Upper lobe of left lung (tissue), 6 donors: ENCODE measurements at regions not wholly inside any gene's neighbourhood (a gene's known extent, or its start where the extent isn't known, plus 50 kb on each side); places are given as distances from the start of the nearest gene placed in this dataset.

Source experiments
- ATAC-seq, 2 donors: fragments of 200-7000 bp; cut with Tn5 transposase; one replicate each; pipeline ENCODE4 v1.9.1; 2022; ENCODE audit warnings: mild to moderate bottlenecking in 2 of 2, moderate library complexity in 2 of 2; ENCODE audit not compliant: low FRiP score in 2 of 2
- DNase-seq, 2 donors: peaks; one replicate each; pipeline ENCODE4 v3.0.0-alpha.2; 2019 to 2020
- H3K27ac ChIP-seq, 4 donors: fragments of 200-600 bp; sonication (generic); one replicate each; pipeline ENCODE4 v1.5.1; 2016 to 2019
- H3K27me3 ChIP-seq, 4 donors: fragments of 200-600 bp; sonication (generic); one replicate each; pipeline ENCODE4 v1.5.1; 2017 to 2019
- H3K36me3 ChIP-seq, 4 donors: fragments of 200-600 bp; sonication (generic); one replicate each; pipeline ENCODE4 v1.5.1; 2016 to 2019
- H3K4me1 ChIP-seq, 4 donors: fragments of 200-600 bp; sonication (generic); one replicate each; pipeline ENCODE4 v1.5.1; 2018 to 2019
- H3K4me3 ChIP-seq, 4 donors: fragments of 200-600 bp; sonication (generic); one replicate each; pipeline ENCODE4 v1.5.1; 2017 to 2019; ENCODE audit warnings: mild to moderate bottlenecking in 2 of 4, moderate library complexity in 1 of 4
- H3K9me3 ChIP-seq, 4 donors: fragments of 200-600 bp; sonication (generic); one replicate each; pipeline ENCODE4 v1.5.1; 2018 to 2019
- CTCF ChIP-seq, 6 experiments: fragments of 450-650 bp in 4 of 6; fragments of 200-600 bp in 2 of 6; sonication (generic) in 2 of 6; IDR thresholded peaks; one replicate each; pipeline ENCODE4 v1.5.1; 2016 to 2019; ENCODE audit warnings: antibody characterized with exemption in 6 of 6
- EP300 ChIP-seq, 4 donors: sonication (generic); formaldehyde crosslinking; IDR thresholded peaks; one replicate each; pipeline ENCODE4 v1.5.1; 2017; ENCODE audit warnings: antibody characterized with exemption in 4 of 4, control low read depth in 2 of 4
- POLR2A ChIP-seq, 4 donors: fragments of 450-650 bp; IDR thresholded peaks; one replicate each; pipeline ENCODE4 v1.5.1; 2016 to 2017; ENCODE audit warnings: antibody characterized with exemption in 4 of 4, mild to moderate bottlenecking in 2 of 4
- POLR2AphosphoS5 ChIP-seq, 2 donors: sonication (generic); formaldehyde crosslinking; IDR thresholded peaks; one replicate each; pipeline ENCODE4 v1.5.1; 2017; ENCODE audit warnings: antibody characterized with exemption in 2 of 2
- WGBS, 2 donors: methylation state at CpG; one replicate each; pipeline ENCODE4 v1.1.5; 2017 to 2018; 5-methylcytosine and 5-hydroxymethylcytosine counted together
- donor health status: DM: no; HTN: no; CAD: no; lungs with moderate emphysema.
- donor health status: DM: no; HTN: yes; CAD: no; lungs with severe emphysema.

GRCh38 chr1:24996456-24996855, 66.4 kb upstream of the RUNX3 start:
- no peak for DNase-seq
- H3K27ac ChIP-seq = no peak overlapping the region
- TF ChIP-seq POLR2AphosphoS5 (IDR thresholded peaks at IDR 0.05) = no peak
- no peak for TF ChIP-seq EP300 (IDR thresholded peaks at IDR 0.05)
- no peak for TF ChIP-seq POLR2A (IDR thresholded peaks at IDR 0.05)
- no peak for TF ChIP-seq CTCF (IDR thresholded peaks at IDR 0.05)
- H3K9me3 ChIP-seq = peaks cover 0 to 4% (median 0%) of the 10 kb centered on the region in 4 donors
- no peaks in the 10 kb centered on the region for H3K4me1 ChIP-seq
- H3K4me3 ChIP-seq = no peak overlapping the region
- whole genome bisulfite sequencing, 2 donors = 75 to 89% methylated on average over 5 of the region's 5 CpGs
- H3K27me3 ChIP-seq = no peaks in the 10 kb centered on the region
- no peaks in the 10 kb centered on the region for H3K36me3 ChIP-seq
- no peak for ATAC-seq

- H3K27me3 ChIP-seq = no peaks in the 10 kb centered on the region
- H3K4me3 ChIP-seq = no peak overlapping the region
- ATAC-seq (peak in 1 of 2 donors; percentile 12), DNase-seq (no peak)
- no peak for TF ChIP-seq POLR2AphosphoS5 (IDR thresholded peaks at IDR 0.05)
- TF ChIP-seq EP300 (IDR thresholded peaks at IDR 0.05) = no peak
- TF ChIP-seq POLR2A (IDR thresholded peaks at IDR 0.05) = no peak
- H3K4me1 ChIP-seq = no peaks in the 10 kb centered on the region
- H3K27ac ChIP-seq = no peak overlapping the region
- no peaks in the 10 kb centered on the region for H3K36me3 ChIP-seq
- WGBS, 2 donors = 69 to 100% methylated on average over 2 to 3 of the region's 3 CpGs
- peaks cover 0 to 4% (median 0%) of the 10 kb centered on the region in 4 donors for H3K9me3 ChIP-seq
These were observed 65.6 kb upstream of the RUNX3 start for GRCh38 chr1:24995661-24996060.

- 91% methylated on average over 6 of the region's 6 CpGs; no CpG with 5 or more reads in 1 of the 2 donors for WGBS, 2 donors
- DNase-seq = no peak
- TF ChIP-seq CTCF (IDR thresholded peaks at IDR 0.05) = no peak
- TF ChIP-seq EP300 (IDR thresholded peaks at IDR 0.05) = no peak
- no peak for TF ChIP-seq POLR2AphosphoS5 (IDR thresholded peaks at IDR 0.05)
- TF ChIP-seq POLR2A (IDR thresholded peaks at IDR 0.05) = no peak
These were observed 65.1 kb upstream of the RUNX3 start for GRCh38 chr1:24995140-24995539.

GRCh38 chr1:24993871-24994580, 64.0 kb upstream of the RUNX3 start:
- no peaks in the 10 kb centered on the region for H3K27me3 ChIP-seq
- no peak overlapping the region for H3K4me3 ChIP-seq
- H3K27ac ChIP-seq = no peak overlapping the region
- 87% methylated on average over 10 to 16 of the region's 16 CpGs for WGBS, 2 donors
- DNase-seq (no peak), ATAC-seq (no peak)
- no peaks in the 10 kb centered on the region for H3K36me3 ChIP-seq
- H3K4me1 ChIP-seq = no peaks in the 10 kb centered on the region
- TF ChIP-seq POLR2AphosphoS5 (IDR thresholded peaks at IDR 0.05) (no peak), EP300 (IDR thresholded peaks at IDR 0.05) (no peak), CTCF (IDR thresholded peaks at IDR 0.05) (no peak), POLR2A (IDR thresholded peaks at IDR 0.05) (no peak)
- H3K9me3 ChIP-seq = peaks cover 0 to 4% (median 0%) of the 10 kb centered on the region in 4 donors

More at GRCh38 chr1:24995140-24995539, 65.1 kb upstream of the RUNX3 start:
- Histone ChIP-seq H3K36me3 (no peaks in the 10 kb centered on the region), H3K27me3 (no peaks in the 10 kb centered on the region), H3K4me3 (no peak overlapping the region), H3K4me1 (no peaks in the 10 kb centered on the region), H3K9me3 (peaks cover 0 to 4% (median 0%) of the 10 kb centered on the region in 4 donors), H3K27ac (no peak overlapping the region)
- ATAC-seq = no peak

- H3K4me1 ChIP-seq = no peaks in the 10 kb centered on the region
- no peak overlapping the region for H3K4me3 ChIP-seq
- TF ChIP-seq EP300 (IDR thresholded peaks at IDR 0.05) (no peak), POLR2AphosphoS5 (IDR thresholded peaks at IDR 0.05) (no peak), CTCF (IDR thresholded peaks at IDR 0.05) (no peak)
- H3K27ac ChIP-seq = peak overlapping the region in 2 of 4 donors; percentile 46 to 77
- H3K27me3 ChIP-seq = no peaks in the 10 kb centered on the region
- 40 to 63% methylated on average over 10 to 12 of the region's 12 CpGs for WGBS, 2 donors
- DNase-seq = peak in 1 of 2 donors; percentile 33
- no peaks in the 10 kb centered on the region for H3K36me3 ChIP-seq
- ATAC-seq = no peak
- H3K9me3 ChIP-seq = peaks cover 0 to 4% (median 0%) of the 10 kb centered on the region in 4 donors
These were observed 62.7 kb upstream of the RUNX3 start for GRCh38 chr1:24992761-24993211.
